ENCODE measurements at regions not wholly inside any gene's neighbourhood (a gene's known extent, or its start where the extent isn't known, plus 50 kb on each side); places are given as distances from the start of the nearest gene placed in this dataset.

DNA sequence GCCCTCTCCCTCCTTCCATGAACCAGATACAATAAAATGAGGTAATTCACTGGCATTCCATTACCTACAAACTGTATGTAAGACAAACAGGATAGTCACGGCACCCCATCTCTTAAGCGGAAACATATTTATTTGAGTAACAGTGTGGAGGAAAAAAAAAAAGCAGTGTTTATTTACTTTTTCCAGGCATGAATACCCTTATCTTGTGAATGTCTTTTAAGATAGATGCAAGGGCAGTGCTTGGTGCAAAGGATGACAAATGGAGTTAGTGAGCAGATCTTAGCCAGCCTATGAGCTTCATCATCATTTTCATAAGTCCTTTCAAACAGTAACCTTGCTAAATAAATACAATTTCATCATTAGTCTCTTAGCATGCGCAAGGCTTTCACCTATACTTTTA, 1661.8 kb upstream of the SPRY2 start:
- TF ChIP-seq, protein P1, sequence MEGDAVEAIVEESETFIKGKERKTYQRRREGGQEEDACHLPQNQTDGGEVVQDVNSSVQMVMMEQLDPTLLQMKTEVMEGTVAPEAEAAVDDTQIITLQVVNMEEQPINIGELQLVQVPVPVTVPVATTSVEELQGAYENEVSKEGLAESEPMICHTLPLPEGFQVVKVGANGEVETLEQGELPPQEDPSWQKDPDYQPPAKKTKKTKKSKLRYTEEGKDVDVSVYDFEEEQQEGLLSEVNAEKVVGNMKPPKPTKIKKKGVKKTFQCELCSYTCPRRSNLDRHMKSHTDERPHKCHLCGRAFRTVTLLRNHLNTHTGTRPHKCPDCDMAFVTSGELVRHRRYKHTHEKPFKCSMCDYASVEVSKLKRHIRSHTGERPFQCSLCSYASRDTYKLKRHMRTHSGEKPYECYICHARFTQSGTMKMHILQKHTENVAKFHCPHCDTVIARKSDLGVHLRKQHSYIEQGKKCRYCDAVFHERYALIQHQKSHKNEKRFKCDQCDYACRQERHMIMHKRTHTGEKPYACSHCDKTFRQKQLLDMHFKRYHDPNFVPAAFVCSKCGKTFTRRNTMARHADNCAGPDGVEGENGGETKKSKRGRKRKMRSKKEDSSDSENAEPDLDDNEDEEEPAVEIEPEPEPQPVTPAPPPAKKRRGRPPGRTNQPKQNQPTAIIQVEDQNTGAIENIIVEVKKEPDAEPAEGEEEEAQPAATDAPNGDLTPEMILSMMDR (IDR thresholded peaks at IDR 0.05 in 2 of 3, conservative IDR thresholded peaks at IDR 0.05 in 1 of 3; ENCODE audit: control insufficient read depth in 2 of 3, extremely low read depth in 1 of 3, insufficient read depth in 1 of 3, low read depth in 3 of 3, low read length in 3 of 3) = no peak
- TF ChIP-seq SIN3A (IDR thresholded peaks at IDR 0.05; ENCODE audit: low read depth, low read length) (no peak), ZBTB11 (CRISPR knock-in tag; IDR thresholded peaks at IDR 0.05) (no peak), HCFC1 (IDR thresholded peaks at IDR 0.05; ENCODE audit: low read length) (no peak), GATAD2B (conservative IDR thresholded peaks at IDR 0.05; ENCODE audit: low read depth) (no peak), RAD21 (IDR thresholded peaks at IDR 0.05; ENCODE audit: insufficient read depth, low read depth, low read length) (no peak), POLR2A (IDR thresholded peaks at IDR 0.05; ENCODE audit: low read depth, low read length) (no peak), CEBPB (IDR thresholded peaks at IDR 0.05; ENCODE audit: borderline replicate concordance in 1 of 2, low read depth in 2 of 2, low read length in 2 of 2) (no peak), BACH1 (IDR thresholded peaks at IDR 0.05; ENCODE audit: borderline replicate concordance) (no peak)

Data from GM12878 (cell line).